Neutrophil (primary cell): ENCODE measurements at regions not wholly inside any gene's neighbourhood (a gene's known extent, or its start where the extent isn't known, plus 50 kb on each side); places are given as distances from the start of the nearest gene placed in this dataset.

Experiments
- H3K27ac ChIP-seq: fragments of 200-600 bp; sonication (generic); 2 replicates; pipeline ENCODE4 v1.5.1; 2016; ENCODE audit warnings: mild to moderate bottlenecking, moderate library complexity
- H3K27me3 ChIP-seq: fragments of 200-600 bp; sonication (generic); 2 replicates; pipeline ENCODE4 v1.6.0; 2016; ENCODE audit warnings: mild to moderate bottlenecking
- H3K36me3 ChIP-seq: fragments of 200-600 bp; sonication (generic); 2 replicates; pipeline ENCODE4 v1.5.1; 2017
- H3K4me1 ChIP-seq, 2 experiments: fragments of 200-600 bp in 1 of 2; sonication (generic) in 1 of 2; 1 replicate in 1 of 2; 2 replicates in 1 of 2; pipeline versions ENCODE4 v1.5.1 to v1.6.1; 2013 to 2016; ENCODE audit warnings: low read depth in 1 of 2, low read length in 1 of 2, mild to moderate bottlenecking in 1 of 2, moderate library complexity in 1 of 2; ENCODE audit not compliant: control insufficient read depth in 1 of 2, insufficient read depth in 1 of 2
- H3K4me3 ChIP-seq, 2 experiments: fragments of 200-600 bp in 1 of 2; sonication (generic) in 1 of 2; 1 replicate in 1 of 2; 2 replicates in 1 of 2; pipeline ENCODE4 v1.5.1; 2013 to 2016; ENCODE audit warnings: low read depth in 1 of 2, low read length in 1 of 2, mild to moderate bottlenecking in 1 of 2, moderate library complexity in 1 of 2
- H3K9me3 ChIP-seq: fragments of 200-600 bp; sonication (generic); 2 replicates; pipeline ENCODE4 v1.5.1; 2016
- TF ChIP-seq, protein P1 (sequence below): fragments of 200-600 bp; sonication (generic); IDR thresholded peaks from 2 replicates; pipeline ENCODE4 v1.5.1; 2016; ENCODE audit warnings: antibody characterized with exemption

GRCh38 chr20:4613184-4613583 lies 73.1 kb upstream of the PRNP start:
- no peaks in the 10 kb centered on the region for H3K9me3 ChIP-seq
- H3K27ac ChIP-seq = no peak overlapping the region
- peaks cover 15% of the 10 kb centered on the region for H3K27me3 ChIP-seq
- no peaks in the 10 kb centered on the region for H3K36me3 ChIP-seq
- no peaks in the 10 kb centered on the region for H3K4me1 ChIP-seq
- TF ChIP-seq, protein P1, sequence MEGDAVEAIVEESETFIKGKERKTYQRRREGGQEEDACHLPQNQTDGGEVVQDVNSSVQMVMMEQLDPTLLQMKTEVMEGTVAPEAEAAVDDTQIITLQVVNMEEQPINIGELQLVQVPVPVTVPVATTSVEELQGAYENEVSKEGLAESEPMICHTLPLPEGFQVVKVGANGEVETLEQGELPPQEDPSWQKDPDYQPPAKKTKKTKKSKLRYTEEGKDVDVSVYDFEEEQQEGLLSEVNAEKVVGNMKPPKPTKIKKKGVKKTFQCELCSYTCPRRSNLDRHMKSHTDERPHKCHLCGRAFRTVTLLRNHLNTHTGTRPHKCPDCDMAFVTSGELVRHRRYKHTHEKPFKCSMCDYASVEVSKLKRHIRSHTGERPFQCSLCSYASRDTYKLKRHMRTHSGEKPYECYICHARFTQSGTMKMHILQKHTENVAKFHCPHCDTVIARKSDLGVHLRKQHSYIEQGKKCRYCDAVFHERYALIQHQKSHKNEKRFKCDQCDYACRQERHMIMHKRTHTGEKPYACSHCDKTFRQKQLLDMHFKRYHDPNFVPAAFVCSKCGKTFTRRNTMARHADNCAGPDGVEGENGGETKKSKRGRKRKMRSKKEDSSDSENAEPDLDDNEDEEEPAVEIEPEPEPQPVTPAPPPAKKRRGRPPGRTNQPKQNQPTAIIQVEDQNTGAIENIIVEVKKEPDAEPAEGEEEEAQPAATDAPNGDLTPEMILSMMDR = no peak
- H3K4me3 ChIP-seq = no peak overlapping the region

DNA sequence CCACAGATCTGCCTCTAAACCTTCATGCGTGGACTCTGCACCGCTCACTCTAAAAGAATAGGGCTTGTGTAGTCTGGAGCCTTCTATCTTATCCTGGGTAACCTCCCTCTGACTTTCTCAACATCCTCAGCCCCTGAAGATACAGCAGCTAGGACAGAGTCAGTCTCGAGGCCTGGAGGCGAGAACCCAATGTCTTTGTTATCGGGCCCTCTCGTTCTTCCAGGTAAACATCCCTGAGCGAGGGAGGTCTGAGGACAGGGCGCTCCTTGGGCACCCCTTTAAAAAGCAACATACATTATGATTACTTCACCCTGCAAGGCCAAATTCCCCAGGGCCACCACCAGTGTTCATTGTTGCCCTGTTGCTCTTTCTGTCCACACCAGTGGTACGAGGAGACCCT lies 75.4 kb upstream of the PRNP start:
- H3K27me3 ChIP-seq = peaks cover 21% of the 10 kb centered on the region
- TF ChIP-seq, protein P1 = no peak
- no peaks in the 10 kb centered on the region for H3K9me3 ChIP-seq
- no peak overlapping the region for H3K27ac ChIP-seq
- H3K4me3 ChIP-seq = no peak overlapping the region
- no peaks in the 10 kb centered on the region for H3K4me1 ChIP-seq
- no peaks in the 10 kb centered on the region for H3K36me3 ChIP-seq

DNA sequence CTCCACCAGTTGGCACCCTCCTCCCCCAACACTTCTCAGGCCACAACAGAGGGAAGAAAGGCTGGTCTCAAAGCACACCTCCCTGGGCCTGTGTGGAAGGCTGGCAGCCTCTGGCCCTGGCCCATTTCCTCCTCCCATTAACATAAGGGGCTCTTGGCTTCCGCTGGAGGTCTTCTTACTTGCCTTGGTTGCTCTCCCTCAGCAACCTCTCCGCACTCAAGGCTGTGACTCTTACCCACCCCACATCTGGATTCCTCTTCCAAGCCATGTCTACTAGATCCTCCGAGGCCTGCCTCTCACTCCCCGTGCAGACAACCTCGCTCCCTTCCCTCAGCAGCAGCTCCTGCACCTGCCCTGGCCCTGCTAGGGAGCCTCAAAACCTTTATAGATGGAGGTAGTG lies 76.7 kb upstream of the PRNP start:
- no peaks in the 10 kb centered on the region for H3K4me1 ChIP-seq
- H3K36me3 ChIP-seq = no peaks in the 10 kb centered on the region
- no peak overlapping the region for H3K4me3 ChIP-seq
- no peak overlapping the region for H3K27ac ChIP-seq
- H3K9me3 ChIP-seq = no peaks in the 10 kb centered on the region
- H3K27me3 ChIP-seq = peaks cover 30% of the 10 kb centered on the region
- TF ChIP-seq, protein P1 = no peak

DNA sequence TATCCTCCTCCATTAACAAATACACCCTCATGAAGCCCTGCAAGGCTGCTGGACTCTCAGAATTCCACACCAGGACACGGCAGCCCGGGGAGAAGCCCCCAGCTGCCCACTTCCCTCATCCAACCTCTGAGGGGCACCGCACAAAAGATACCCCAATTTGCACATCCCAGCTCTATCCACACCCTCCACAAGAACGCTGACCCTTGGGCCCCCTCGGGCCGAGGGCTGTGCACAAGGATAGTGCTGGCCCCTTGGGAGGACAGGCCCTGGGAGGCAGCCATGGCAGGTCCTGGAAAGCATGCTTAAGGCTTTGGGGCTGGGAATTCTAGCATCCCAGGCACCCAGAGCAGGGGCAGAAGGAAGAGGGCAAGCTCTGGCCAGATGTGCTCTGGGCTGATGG lies 77.4 kb upstream of the PRNP start:
- Histone ChIP-seq H3K36me3 (no peaks in the 10 kb centered on the region), H3K27me3 (peaks cover 30% of the 10 kb centered on the region), H3K4me3 (no peak overlapping the region), H3K4me1 (no peaks in the 10 kb centered on the region), H3K9me3 (no peaks in the 10 kb centered on the region), H3K27ac (no peak overlapping the region)
- TF ChIP-seq, protein P1 = no peak

DNA sequence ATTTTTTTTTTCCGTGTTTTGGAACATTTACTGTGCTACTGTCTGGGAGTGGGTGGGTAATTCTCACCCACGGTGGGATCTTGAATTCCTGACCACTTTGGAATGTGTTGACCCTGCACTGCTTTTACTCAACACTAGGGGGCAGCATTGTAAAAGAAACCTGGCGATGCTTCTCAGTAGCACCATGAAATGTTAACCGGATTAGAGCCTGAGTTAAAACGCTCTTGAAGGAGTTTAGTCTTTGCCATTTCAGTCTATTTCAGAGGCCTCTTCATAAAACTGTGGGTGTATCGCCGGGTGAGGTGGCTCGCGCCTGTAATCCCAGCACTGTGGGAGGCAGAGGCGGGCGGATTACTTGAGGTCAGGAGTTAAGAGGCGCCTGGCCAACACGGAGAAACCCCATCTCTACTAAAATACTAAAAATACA lies 79.0 kb upstream of the PRNP start:
- Histone ChIP-seq H3K4me3 (no peak overlapping the region), H3K27ac (no peak overlapping the region), H3K4me1 (no peaks in the 10 kb centered on the region), H3K27me3 (peaks cover 39% of the 10 kb centered on the region), H3K9me3 (no peaks in the 10 kb centered on the region), H3K36me3 (no peaks in the 10 kb centered on the region)
- TF ChIP-seq, protein P1 = peak; percentile 83

GRCh38 chr20:4606051-4606450 lies 80.2 kb upstream of the PRNP start:
- Histone ChIP-seq H3K36me3 (no peaks in the 10 kb centered on the region), H3K27ac (no peak overlapping the region), H3K4me3 (no peak overlapping the region), H3K9me3 (no peaks in the 10 kb centered on the region), H3K27me3 (peaks cover 49% of the 10 kb centered on the region), H3K4me1 (no peaks in the 10 kb centered on the region)
- TF ChIP-seq, protein P1 = no peak
